ENCODE measurements at regions not wholly inside any gene's neighbourhood (a gene's known extent, or its start where the extent isn't known, plus 50 kb on each side); places are given as distances from the start of the nearest gene placed in this dataset.

GRCh38 chr5:10059556-10059955, 190.1 kb downstream of the ATPSCKMT start (continued):
- no peak for TF ChIP-seq RNF2 (IDR thresholded peaks at IDR 0.05; ENCODE audit: borderline replicate concordance, low read depth, low read length, missing control alignments, poor library complexity, severe bottlenecking)
- no peak for TF ChIP-seq CREB1 (IDR thresholded peaks at IDR 0.05)
- no peak for TF ChIP-seq USF2 (IDR thresholded peaks at IDR 0.05; ENCODE audit: low read length)
- no peak for TF ChIP-seq ASH2L (IDR thresholded peaks at IDR 0.05; ENCODE audit: low read length)
- no peak for TF ChIP-seq SIRT6 (IDR thresholded peaks at IDR 0.05; ENCODE audit: low read length)
- no peak for TF ChIP-seq GTF2F1 (IDR thresholded peaks at IDR 0.05; ENCODE audit: borderline replicate concordance, low read depth, low read length)
- TF ChIP-seq KDM1A (IDR thresholded peaks at IDR 0.05; ENCODE audit: borderline replicate concordance, low read length) = no peak
